ENCODE measurements at regions not wholly inside any gene's neighbourhood (a gene's known extent, or its start where the extent isn't known, plus 50 kb on each side); places are given as distances from the start of the nearest gene placed in this dataset.

DNA sequence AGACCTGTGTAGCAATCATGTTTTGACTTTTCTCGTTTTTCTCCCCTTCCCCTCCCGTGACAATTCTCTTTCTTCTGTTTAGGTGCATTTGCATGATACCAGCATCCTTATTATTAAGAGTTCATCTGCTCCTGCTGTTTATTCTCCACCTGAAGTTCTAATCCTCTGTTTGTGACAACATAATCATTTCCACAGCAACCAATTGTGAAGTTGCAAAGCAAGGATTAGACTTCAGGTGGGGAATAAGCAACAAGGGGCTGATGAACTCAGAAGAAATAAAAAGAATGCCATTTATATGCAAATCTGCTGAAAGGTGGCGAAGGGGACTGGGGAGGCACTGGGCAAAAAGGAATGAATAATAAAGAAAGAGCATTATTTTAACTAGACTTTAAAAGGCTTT, 124.8 kb upstream of the LINC00305 start:
- TF ChIP-seq, protein P1, sequence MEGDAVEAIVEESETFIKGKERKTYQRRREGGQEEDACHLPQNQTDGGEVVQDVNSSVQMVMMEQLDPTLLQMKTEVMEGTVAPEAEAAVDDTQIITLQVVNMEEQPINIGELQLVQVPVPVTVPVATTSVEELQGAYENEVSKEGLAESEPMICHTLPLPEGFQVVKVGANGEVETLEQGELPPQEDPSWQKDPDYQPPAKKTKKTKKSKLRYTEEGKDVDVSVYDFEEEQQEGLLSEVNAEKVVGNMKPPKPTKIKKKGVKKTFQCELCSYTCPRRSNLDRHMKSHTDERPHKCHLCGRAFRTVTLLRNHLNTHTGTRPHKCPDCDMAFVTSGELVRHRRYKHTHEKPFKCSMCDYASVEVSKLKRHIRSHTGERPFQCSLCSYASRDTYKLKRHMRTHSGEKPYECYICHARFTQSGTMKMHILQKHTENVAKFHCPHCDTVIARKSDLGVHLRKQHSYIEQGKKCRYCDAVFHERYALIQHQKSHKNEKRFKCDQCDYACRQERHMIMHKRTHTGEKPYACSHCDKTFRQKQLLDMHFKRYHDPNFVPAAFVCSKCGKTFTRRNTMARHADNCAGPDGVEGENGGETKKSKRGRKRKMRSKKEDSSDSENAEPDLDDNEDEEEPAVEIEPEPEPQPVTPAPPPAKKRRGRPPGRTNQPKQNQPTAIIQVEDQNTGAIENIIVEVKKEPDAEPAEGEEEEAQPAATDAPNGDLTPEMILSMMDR (conservative IDR thresholded peaks at IDR 0.05), result no peak
- TF ChIP-seq ZFX (IDR thresholded peaks at IDR 0.05), result no peak
